Prostate gland (tissue), 2 donors: ENCODE measurements at regions not wholly inside any gene's neighbourhood (a gene's known extent, or its start where the extent isn't known, plus 50 kb on each side); places are given as distances from the start of the nearest gene placed in this dataset.

ENCODE experiments used
- DNase-seq: peaks from one replicate; pipeline ENCODE4 v3.0.0-alpha.2; 2019; ENCODE audit warnings: low spot score
- H3K27ac ChIP-seq, 2 donors: fragments of 200-600 bp; sonication (generic); 2 replicates each; pipeline ENCODE4 v1.5.1; 2017 to 2019
- H3K27me3 ChIP-seq: fragments of 200-600 bp; sonication (generic); replicated peaks from 2 replicates; pipeline ENCODE4 v1.5.1; 2019; ENCODE audit not compliant: insufficient read depth
- H3K36me3 ChIP-seq, 2 donors: fragments of 200-600 bp; sonication (generic); 1 replicate in 1 of 2; 2 replicates in 1 of 2; pipeline versions ENCODE4 v1.5.1 to v1.8.1; 2017 to 2019
- H3K4me1 ChIP-seq: fragments of 200-600 bp; sonication (generic); replicated peaks from 2 replicates; pipeline ENCODE4 v1.5.1; 2019
- H3K4me3 ChIP-seq, 2 donors: fragments of 200-600 bp; sonication (generic); 2 replicates each; pipeline ENCODE4 v1.5.1; 2017 to 2019
- H3K9me3 ChIP-seq: fragments of 200-600 bp; sonication (generic); 2 replicates; pipeline ENCODE4 v1.5.1; 2017
- CTCF ChIP-seq, 4 experiments: fragments of 200-600 bp in 2 of 4; fragments of 450-650 bp in 2 of 4; sonication (generic) in 2 of 4; IDR thresholded peaks; 1 replicate in 3 of 4; 2 replicates in 1 of 4; pipeline ENCODE4 v1.5.1; 2016 to 2019; ENCODE audit warnings: antibody characterized with exemption in 4 of 4, mild to moderate bottlenecking in 2 of 4, moderate library complexity in 2 of 4
- POLR2A ChIP-seq: fragments of 450-650 bp; IDR thresholded peaks from one replicate; pipeline ENCODE4 v1.6.1; 2016; ENCODE audit warnings: antibody characterized with exemption, mild to moderate bottlenecking
- POLR2AphosphoS5 ChIP-seq: sonication (generic); formaldehyde crosslinking; IDR thresholded peaks from one replicate; pipeline ENCODE4 v1.6.1; 2017; ENCODE audit warnings: antibody characterized with exemption
- WGBS: methylation state at CpG from one replicate; pipeline ENCODE4 v1.1.5; 2018; 5-methylcytosine and 5-hydroxymethylcytosine counted together
- intact Hi-C: fragments of 100-400 bp; cut with DNase I; formaldehyde crosslinking; loops from one replicate; pipeline ENCODE4 v1.14.2; 2022

GRCh38 chr21:28540514-28540913 lies 452.2 kb downstream of the LTN1 start:
- Histone ChIP-seq H3K9me3 (no peaks in the 10 kb centered on the region), H3K27ac (no peak overlapping the region), H3K27me3 (no peaks in the 10 kb centered on the region), H3K4me3 (no peak overlapping the region), H3K36me3 (no peaks in the 10 kb centered on the region), H3K4me1 (no peaks in the 10 kb centered on the region)
- TF ChIP-seq POLR2A, result no peak
- TF ChIP-seq CTCF (IDR thresholded peaks at IDR 0.05), result no peak
- no peak for TF ChIP-seq POLR2AphosphoS5
- intact Hi-C loops, result no loop called here
- no peak for DNase-seq
- WGBS, result 39% methylated on average over 1 of the region's 1 CpG

GRCh38 chr21:28539623-28539988 lies 453.1 kb downstream of the LTN1 start:
- no peak for DNase-seq
- TF ChIP-seq POLR2A (no peak), CTCF (IDR thresholded peaks at IDR 0.05) (no peak), POLR2AphosphoS5 (no peak)
- Histone ChIP-seq H3K9me3 (no peaks in the 10 kb centered on the region), H3K36me3 (no peaks in the 10 kb centered on the region), H3K27me3 (no peaks in the 10 kb centered on the region), H3K4me3 (no peak overlapping the region), H3K4me1 (no peaks in the 10 kb centered on the region), H3K27ac (no peak overlapping the region)
- intact Hi-C loops, result no loop called here

GRCh38 chr21:28538987-28539622 lies 453.6 kb downstream of the LTN1 start:
- Histone ChIP-seq H3K4me1 (no peaks in the 10 kb centered on the region), H3K27me3 (no peaks in the 10 kb centered on the region), H3K27ac (no peak overlapping the region), H3K36me3 (no peaks in the 10 kb centered on the region), H3K9me3 (no peaks in the 10 kb centered on the region), H3K4me3 (no peak overlapping the region)
- WGBS, result 40% methylated on average over 3 of the region's 3 CpGs
- TF ChIP-seq CTCF (IDR thresholded peaks at IDR 0.05) (no peak), POLR2A (no peak), POLR2AphosphoS5 (no peak)
- DNase-seq, result no peak
- intact Hi-C loops, result no loop called here

GRCh38 chr21:28537371-28538079 lies 455.2 kb downstream of the LTN1 start:
- Histone ChIP-seq H3K9me3 (no peaks in the 10 kb centered on the region), H3K4me3 (no peak overlapping the region), H3K36me3 (no peaks in the 10 kb centered on the region), H3K4me1 (no peaks in the 10 kb centered on the region), H3K27ac (no peak overlapping the region), H3K27me3 (no peaks in the 10 kb centered on the region)
- intact Hi-C loops, result no loop called here
- DNase-seq, result no peak
- no peak for TF ChIP-seq POLR2AphosphoS5
- no peak for TF ChIP-seq POLR2A
- TF ChIP-seq CTCF (IDR thresholded peaks at IDR 0.05), result no peak
- WGBS, result 54% methylated on average over 4 of the region's 4 CpGs

- intact Hi-C loops, result no loop called here
- TF ChIP-seq CTCF (IDR thresholded peaks at IDR 0.05) (no peak), POLR2A (no peak), POLR2AphosphoS5 (no peak)
Measured at GRCh38 chr21:28532446-28532845, 460.2 kb downstream of the LTN1 start.

More at GRCh38 chr21:28532446-28532845, 460.2 kb downstream of the LTN1 start:
- DNase-seq, result no peak
- H3K4me1 ChIP-seq, result no peaks in the 10 kb centered on the region
- H3K36me3 ChIP-seq, result no peaks in the 10 kb centered on the region
- H3K27me3 ChIP-seq, result no peaks in the 10 kb centered on the region
- H3K27ac ChIP-seq, result no peak overlapping the region
- no peaks in the 10 kb centered on the region for H3K9me3 ChIP-seq
- no peak overlapping the region for H3K4me3 ChIP-seq
